Body of pancreas (tissue), 4 donors: ENCODE measurements at regions not wholly inside any gene's neighbourhood (a gene's known extent, or its start where the extent isn't known, plus 50 kb on each side); places are given as distances from the start of the nearest gene placed in this dataset.

ENCODE experiments used
- POLR2A ChIP-seq, 3 donors: fragments of 450-650 bp; IDR thresholded peaks; one replicate each; pipeline ENCODE4 v1.6.1; 2016; ENCODE audit warnings: antibody characterized with exemption in 3 of 3, mild to moderate bottlenecking in 2 of 3
- TF ChIP-seq, protein P1 (sequence below), 7 experiments: fragments of 450-650 bp in 4 of 7; fragments of 200-600 bp in 3 of 7; sonication (generic) in 3 of 7; IDR thresholded peaks; one replicate each; pipeline ENCODE4 v1.5.1; 2016 to 2019; ENCODE audit warnings: antibody characterized with exemption in 7 of 7

DNA sequence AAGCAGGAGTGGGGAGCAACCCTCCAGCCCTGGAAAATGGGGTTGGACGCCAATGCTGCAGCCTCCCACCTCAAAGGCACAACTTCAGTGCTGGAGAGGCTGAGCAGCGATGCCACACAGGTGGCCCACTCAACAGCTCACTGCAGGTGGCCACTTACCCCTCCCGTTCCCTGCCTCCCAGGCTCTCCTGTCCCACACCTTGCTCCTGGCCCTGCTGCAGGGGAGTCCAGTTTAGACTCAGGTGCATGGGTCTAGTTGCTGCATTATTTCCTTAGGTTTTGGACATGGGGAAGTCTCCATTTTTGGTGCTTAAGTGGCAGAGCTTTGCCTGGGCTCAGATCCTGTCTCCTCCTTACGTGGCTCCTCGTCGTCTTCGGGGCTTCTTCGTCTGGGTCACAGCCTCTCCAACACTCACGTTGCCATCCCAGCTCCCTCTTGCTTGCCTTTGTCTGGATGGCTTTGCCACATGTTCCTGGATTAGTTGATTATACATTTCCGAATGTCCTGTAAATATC, 898.3 kb downstream of the BRD1 start:
- TF ChIP-seq, protein P1, sequence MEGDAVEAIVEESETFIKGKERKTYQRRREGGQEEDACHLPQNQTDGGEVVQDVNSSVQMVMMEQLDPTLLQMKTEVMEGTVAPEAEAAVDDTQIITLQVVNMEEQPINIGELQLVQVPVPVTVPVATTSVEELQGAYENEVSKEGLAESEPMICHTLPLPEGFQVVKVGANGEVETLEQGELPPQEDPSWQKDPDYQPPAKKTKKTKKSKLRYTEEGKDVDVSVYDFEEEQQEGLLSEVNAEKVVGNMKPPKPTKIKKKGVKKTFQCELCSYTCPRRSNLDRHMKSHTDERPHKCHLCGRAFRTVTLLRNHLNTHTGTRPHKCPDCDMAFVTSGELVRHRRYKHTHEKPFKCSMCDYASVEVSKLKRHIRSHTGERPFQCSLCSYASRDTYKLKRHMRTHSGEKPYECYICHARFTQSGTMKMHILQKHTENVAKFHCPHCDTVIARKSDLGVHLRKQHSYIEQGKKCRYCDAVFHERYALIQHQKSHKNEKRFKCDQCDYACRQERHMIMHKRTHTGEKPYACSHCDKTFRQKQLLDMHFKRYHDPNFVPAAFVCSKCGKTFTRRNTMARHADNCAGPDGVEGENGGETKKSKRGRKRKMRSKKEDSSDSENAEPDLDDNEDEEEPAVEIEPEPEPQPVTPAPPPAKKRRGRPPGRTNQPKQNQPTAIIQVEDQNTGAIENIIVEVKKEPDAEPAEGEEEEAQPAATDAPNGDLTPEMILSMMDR (IDR thresholded peaks at IDR 0.05) = no peak
- TF ChIP-seq POLR2A (IDR thresholded peaks at IDR 0.05) = no peak
